ENCODE measurements at regions not wholly inside any gene's neighbourhood (a gene's known extent, or its start where the extent isn't known, plus 50 kb on each side); places are given as distances from the start of the nearest gene placed in this dataset.
"Not testable (repeated sequence)": the region's sequence is repeated elsewhere in the genome, so short reads cannot be mapped to it uniquely, and the experiment has no call there.

GRCh38 chr12:123062681-123063486 lies 82.4 kb downstream of the ARL6IP4 start:
- DNase-seq (ENCODE audit: low spot score): peak; percentile 51

- DNase-seq (ENCODE audit: low spot score): no peak
Observed at GRCh38 chr12:123061441-123062205, 81.1 kb downstream of the ARL6IP4 start.

- no peak for DNase-seq (ENCODE audit: low spot score)
Observed at GRCh38 chr12:123059500-123059899, 79.0 kb downstream of the ARL6IP4 start.

GRCh38 chr12:123058980-123059379 lies 78.5 kb downstream of the ARL6IP4 start:
- no peak for DNase-seq (ENCODE audit: low spot score)

GRCh38 chr12:123058481-123058880 lies 78.0 kb downstream of the ARL6IP4 start:
- DNase-seq (ENCODE audit: low spot score): no peak

GRCh38 chr12:123057513-123058265 lies 77.2 kb downstream of the ARL6IP4 start:
- no peak for DNase-seq (ENCODE audit: low spot score)

GRCh38 chr12:123056709-123057108 lies 76.2 kb downstream of the ARL6IP4 start:
- no peak for DNase-seq (ENCODE audit: low spot score)

GRCh38 chr12:123056053-123056452 lies 75.6 kb downstream of the ARL6IP4 start:
- no peak for DNase-seq (ENCODE audit: low spot score)

- no peak for DNase-seq (ENCODE audit: low spot score)
Observed at GRCh38 chr12:123055281-123055766, 74.8 kb downstream of the ARL6IP4 start.

- no peak for DNase-seq (ENCODE audit: low spot score)
Observed at GRCh38 chr12:123054371-123054770, 73.9 kb downstream of the ARL6IP4 start.

GRCh38 chr12:123051556-123051955 lies 71.1 kb downstream of the ARL6IP4 start:
- no peak for DNase-seq (ENCODE audit: low spot score)

- DNase-seq (ENCODE audit: low spot score): no peak
Observed at GRCh38 chr12:123050913-123051312, 70.4 kb downstream of the ARL6IP4 start.

GRCh38 chr12:123050331-123050831 lies 69.9 kb downstream of the ARL6IP4 start:
- no peak for DNase-seq (ENCODE audit: low spot score)

GRCh38 chr12:123049398-123050240 lies 69.1 kb downstream of the ARL6IP4 start:
- DNase-seq (ENCODE audit: low spot score): no peak

- DNase-seq (ENCODE audit: low spot score): not testable (repeated sequence)
Observed at GRCh38 chr12:123047892-123048291, 67.4 kb downstream of the ARL6IP4 start.

GRCh38 chr12:123047289-123047688 lies 66.8 kb downstream of the ARL6IP4 start:
- DNase-seq (ENCODE audit: low spot score): no peak

- DNase-seq (ENCODE audit: low spot score): no peak
Observed at GRCh38 chr12:123046431-123046830, 66.0 kb downstream of the ARL6IP4 start.

- no peak for DNase-seq (ENCODE audit: low spot score)
Observed at GRCh38 chr12:123045678-123046077, 65.2 kb downstream of the ARL6IP4 start.

- DNase-seq (ENCODE audit: low spot score): no peak
Observed at GRCh38 chr12:123044351-123044750, 63.9 kb downstream of the ARL6IP4 start.

- peak; percentile 78 for DNase-seq (ENCODE audit: low spot score)
Observed at GRCh38 chr12:123043536-123044001, 63.1 kb downstream of the ARL6IP4 start.

GRCh38 chr12:123042833-123043232 lies 62.4 kb downstream of the ARL6IP4 start:
- DNase-seq (ENCODE audit: low spot score): no peak
